HCT116 (cell line): ENCODE measurements at regions not wholly inside any gene's neighbourhood (a gene's known extent, or its start where the extent isn't known, plus 50 kb on each side); places are given as distances from the start of the nearest gene placed in this dataset.

Source experiments
- ATAC-seq: fragments of 200-7000 bp; cut with Tn5 transposase; 2 replicates; pipeline ENCODE4 v1.9.1; 2020; ENCODE audit warnings: mild to moderate bottlenecking, moderate library complexity
- BruUV-seq: library from RNA; stranded (reverse); fragments of 400-500 nt; replicated peaks from 2 replicates; lab custom pipeline; 2021; lab: Mats Ljungman, UMichigan
- CTCF ChIA-PET: fragments of 300-600 bp; sonication (Branson Sonifier 250); formaldehyde crosslinking; loops from one replicate; lab custom pipeline; 2021; ENCODE audit warnings: antibody characterized with exemption; lab: Charles Lee
- POLR2A ChIA-PET: fragments of 300-600, 350-600 bp; sonication (Branson Sonifier 250); formaldehyde crosslinking; loops from one replicate; lab custom pipeline; 2021; ENCODE audit warnings: antibody characterized with exemption; lab: Charles Lee
- RAD21 ChIA-PET, 2 experiments: fragments of 300-600 bp; sonication (Branson Sonifier 250); formaldehyde crosslinking; loops; one replicate each; lab custom pipeline; 2023; ENCODE audit warnings: low total read pairs in 2 of 2; ENCODE audit not compliant: uncharacterized antibody in 2 of 2, unreplicated experiment in 2 of 2, low non-redundant PET in 1 of 2; lab: Charles Lee
- DNase-seq: peaks from one replicate; pipeline ENCODE4 v3.0.0-alpha.2; 2010; ENCODE audit warnings: low read depth, low spot score
- H2AFZ ChIP-seq: fragments of 200-600 bp; shearing (Covaris generic), sonication (generic); 2 replicates; pipeline ENCODE4 v1.6.1; 2017; ENCODE audit warnings: low read depth, mixed run types, mixed read lengths, antibody characterized with exemption, low read length; ENCODE audit not compliant: poor library complexity, severe bottlenecking
- H3K27ac ChIP-seq: 2 replicates; pipeline ENCODE4 v1.5.1; 2012; ENCODE audit warnings: low read depth, low read length
- H3K27me3 ChIP-seq: fragments of 200-600 bp; sonication (generic); 2 replicates; pipeline ENCODE4 v1.6.1; 2016; ENCODE audit warnings: mixed run types, low read length, mixed read lengths; ENCODE audit not compliant: insufficient read depth
- H3K36me3 ChIP-seq, 2 experiments: fragments of 200-500 bp in 1 of 2; fragments of 200-600 bp in 1 of 2; sonication (Bioruptor generic) in 1 of 2; sonication (generic) in 1 of 2; 2 replicates each; pipeline versions ENCODE4 v1.5.1 to v1.6.1; 2014 to 2016; ENCODE audit warnings: low read length in 2 of 2, inconsistent platforms in 1 of 2, mixed read lengths in 1 of 2, mixed run types in 1 of 2; ENCODE audit not compliant: insufficient read depth in 2 of 2, control insufficient read depth in 1 of 2
- H3K4me1 ChIP-seq, 2 experiments: fragments of 200-600 bp in 1 of 2; sonication (generic) in 1 of 2; 2 replicates each; pipeline versions ENCODE4 v1.5.1 to v1.6.1; 2012 to 2017; ENCODE audit warnings: low read length in 2 of 2, inconsistent platforms in 1 of 2, mild to moderate bottlenecking in 1 of 2, mixed read lengths in 1 of 2, mixed run types in 1 of 2, moderate library complexity in 1 of 2; ENCODE audit not compliant: insufficient read depth in 2 of 2, control insufficient read depth in 1 of 2
- H3K4me2 ChIP-seq: fragments of 200-600 bp; sonication (generic); 2 replicates; pipeline ENCODE4 v1.6.1; 2017; ENCODE audit warnings: mixed run types, low read length, mixed read lengths
- H3K4me3 ChIP-seq, 2 experiments: fragments of 200-600 bp in 1 of 2; sonication (generic) in 1 of 2; replicated peaks in 1 of 2; 2 replicates each; pipeline ENCODE4 v1.5.1; 2011 to 2016; ENCODE audit warnings: low read length in 2 of 2, control low read depth in 1 of 2, low read depth in 1 of 2, mild to moderate bottlenecking in 1 of 2, mixed read lengths in 1 of 2, mixed run types in 1 of 2
- H3K79me2 ChIP-seq: fragments of 200-600 bp; sonication (generic); 2 replicates; pipeline ENCODE4 v1.6.1; 2017; ENCODE audit warnings: mild to moderate bottlenecking, mixed run types, low read length, moderate library complexity, mixed read lengths; ENCODE audit not compliant: insufficient read depth
- H3K9ac ChIP-seq: fragments of 200-600 bp; sonication (generic); 2 replicates; pipeline ENCODE4 v1.6.1; 2016; ENCODE audit warnings: low read length, mixed read lengths
- H3K9me2 ChIP-seq: fragments of 200-600 bp; sonication (generic), shearing (Covaris generic); 2 replicates; pipeline ENCODE4 v1.6.1; 2017; ENCODE audit warnings: mixed run types, mild to moderate bottlenecking, moderate library complexity; ENCODE audit not compliant: insufficient read depth
- H3K9me3 ChIP-seq, 2 experiments: fragments of 200-500 bp in 1 of 2; fragments of 200-600 bp in 1 of 2; sonication (Bioruptor generic) in 1 of 2; sonication (generic) in 1 of 2; 2 replicates each; pipeline ENCODE4 v1.6.1; 2014 to 2017; ENCODE audit warnings: low read length in 2 of 2, mixed read lengths in 2 of 2, inconsistent platforms in 1 of 2, low read depth in 1 of 2, mild to moderate bottlenecking in 1 of 2, mixed run types in 1 of 2, moderate library complexity in 1 of 2; ENCODE audit not compliant: control insufficient read depth in 1 of 2, insufficient read depth in 1 of 2
- H4K20me1 ChIP-seq: fragments of 200-600 bp; sonication (generic), shearing (Covaris generic); 2 replicates; pipeline ENCODE4 v1.6.1; 2017; ENCODE audit warnings: mixed run types, mild to moderate bottlenecking, moderate library complexity; ENCODE audit not compliant: insufficient read depth
- CBX3 ChIP-seq: IDR thresholded peaks from 2 replicates; pipeline ENCODE4 v1.6.1; 2012; ENCODE audit warnings: low read depth
- EZH2 ChIP-seq: fragments of 200-600 bp; sonication (generic); IDR thresholded peaks from 2 replicates; pipeline ENCODE4 v1.6.1; 2017; ENCODE audit warnings: antibody characterized with exemption, mixed run types
- FOSL1 ChIP-seq: IDR thresholded peaks from 2 replicates; pipeline ENCODE4 v1.6.1; 2012; ENCODE audit warnings: low read depth
- JUND ChIP-seq: IDR thresholded peaks from 2 replicates; pipeline ENCODE4 v1.6.1; 2012
- POLR2A ChIP-seq: IDR thresholded peaks from 2 replicates; pipeline ENCODE4 v1.7.0; 2011; ENCODE audit warnings: borderline replicate concordance; ENCODE audit not compliant: insufficient read depth, insufficient read length; ENCODE audit errors: extremely low read depth
- RAD21 ChIP-seq: IDR thresholded peaks from 2 replicates; pipeline ENCODE4 v1.6.1; 2012; ENCODE audit warnings: low read depth, mild to moderate bottlenecking
- ZFX ChIP-seq: fragments of 450-650 bp; IDR thresholded peaks from 2 replicates; pipeline ENCODE4 v1.6.1; 2017
- ZNF274 ChIP-seq: fragments of 200-500 bp; sonication (Bioruptor generic); IDR thresholded peaks from 2 replicates; pipeline ENCODE4 v1.6.1; 2014; ENCODE audit warnings: mild to moderate bottlenecking, low read depth, low read length, inconsistent platforms
- intact Hi-C: fragments of 100-400 bp; cut with micrococcal nuclease; formaldehyde crosslinking; loops from 2 replicates; pipeline ENCODE4 v1.10.0; 2022
- TF ChIP-seq, protein P1 (sequence below), 3 experiments: fragments of 200-600 bp in 1 of 3; sonication (generic) in 1 of 3; IDR thresholded peaks in 2 of 3; conservative IDR thresholded peaks in 1 of 3; 2 replicates each; pipeline ENCODE4 v1.5.1; 2012 to 2017; ENCODE audit warnings: low read depth in 2 of 3, low read length in 2 of 3, antibody characterized with exemption in 1 of 3, borderline replicate concordance in 1 of 3, control low read depth in 1 of 3, mild to moderate bottlenecking in 1 of 3, mixed read lengths in 1 of 3, mixed run types in 1 of 3, moderate library complexity in 1 of 3; ENCODE audit not compliant: insufficient read depth in 1 of 3
- TF ChIP-seq, protein P2 (sequence below): IDR thresholded peaks from 2 replicates; pipeline ENCODE4 v1.6.1; 2012
- TF ChIP-seq, protein P3 (sequence below): IDR thresholded peaks from 2 replicates; pipeline ENCODE4 v1.6.1; 2012

DNA sequence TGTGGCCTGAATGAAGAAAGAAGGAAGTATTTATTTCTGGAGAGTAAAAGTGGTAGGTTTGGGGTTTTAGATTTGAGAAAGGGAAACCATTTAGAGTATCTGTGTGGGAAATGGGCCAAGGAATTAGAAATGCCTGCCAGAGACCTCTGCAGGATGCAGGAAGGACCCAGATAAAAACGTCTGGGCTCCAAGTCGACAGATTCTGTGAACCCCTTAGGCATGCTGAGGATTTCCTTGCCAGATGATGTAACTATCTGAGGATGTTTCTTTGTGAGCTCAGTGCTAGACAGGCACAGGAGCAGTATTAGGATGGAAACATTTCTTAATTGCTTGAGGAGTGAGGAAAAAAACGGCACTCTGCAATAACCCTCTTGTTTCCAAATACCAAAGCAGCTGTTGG lies 251.8 kb upstream of the DMRT1 start:
- no peak overlapping the region for H3K9ac ChIP-seq
- BruUV-seq: no TSS peak
- no peak overlapping the region for H3K27ac ChIP-seq
- intact Hi-C loops: no loop called here
- TF ChIP-seq, protein P1, sequence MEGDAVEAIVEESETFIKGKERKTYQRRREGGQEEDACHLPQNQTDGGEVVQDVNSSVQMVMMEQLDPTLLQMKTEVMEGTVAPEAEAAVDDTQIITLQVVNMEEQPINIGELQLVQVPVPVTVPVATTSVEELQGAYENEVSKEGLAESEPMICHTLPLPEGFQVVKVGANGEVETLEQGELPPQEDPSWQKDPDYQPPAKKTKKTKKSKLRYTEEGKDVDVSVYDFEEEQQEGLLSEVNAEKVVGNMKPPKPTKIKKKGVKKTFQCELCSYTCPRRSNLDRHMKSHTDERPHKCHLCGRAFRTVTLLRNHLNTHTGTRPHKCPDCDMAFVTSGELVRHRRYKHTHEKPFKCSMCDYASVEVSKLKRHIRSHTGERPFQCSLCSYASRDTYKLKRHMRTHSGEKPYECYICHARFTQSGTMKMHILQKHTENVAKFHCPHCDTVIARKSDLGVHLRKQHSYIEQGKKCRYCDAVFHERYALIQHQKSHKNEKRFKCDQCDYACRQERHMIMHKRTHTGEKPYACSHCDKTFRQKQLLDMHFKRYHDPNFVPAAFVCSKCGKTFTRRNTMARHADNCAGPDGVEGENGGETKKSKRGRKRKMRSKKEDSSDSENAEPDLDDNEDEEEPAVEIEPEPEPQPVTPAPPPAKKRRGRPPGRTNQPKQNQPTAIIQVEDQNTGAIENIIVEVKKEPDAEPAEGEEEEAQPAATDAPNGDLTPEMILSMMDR (IDR thresholded peaks at IDR 0.05 in 2 of 3, conservative IDR thresholded peaks at IDR 0.05 in 1 of 3; ENCODE audit: borderline replicate concordance in 1 of 3, insufficient read depth in 1 of 3, low read depth in 2 of 3, low read length in 2 of 3): no peak
- TF ChIP-seq, protein P2, sequence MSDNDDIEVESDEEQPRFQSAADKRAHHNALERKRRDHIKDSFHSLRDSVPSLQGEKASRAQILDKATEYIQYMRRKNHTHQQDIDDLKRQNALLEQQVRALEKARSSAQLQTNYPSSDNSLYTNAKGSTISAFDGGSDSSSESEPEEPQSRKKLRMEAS: no peak
- TF ChIP-seq FOSL1 (no peak), JUND (no peak), EZH2 (no peak), RAD21 (no peak), POLR2A (no peak), CBX3 (no peak), ZNF274 (no peak), ZFX (no peak)
- TF ChIP-seq, protein P3, sequence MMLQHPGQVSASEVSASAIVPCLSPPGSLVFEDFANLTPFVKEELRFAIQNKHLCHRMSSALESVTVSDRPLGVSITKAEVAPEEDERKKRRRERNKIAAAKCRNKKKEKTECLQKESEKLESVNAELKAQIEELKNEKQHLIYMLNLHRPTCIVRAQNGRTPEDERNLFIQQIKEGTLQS: no peak
- H3K27me3 ChIP-seq: no peaks in the 10 kb centered on the region
- H3K36me3 ChIP-seq: no peaks in the 10 kb centered on the region
- no peak overlapping the region for H3K4me3 ChIP-seq
- no peak overlapping the region for H3K4me2 ChIP-seq
- ChIA-PET RAD21 (no interaction called here), POLR2A (no interaction called here), CTCF (no interaction called here)
- H3K9me3 ChIP-seq: no peaks in the 10 kb centered on the region
- H4K20me1 ChIP-seq: no peaks in the 10 kb centered on the region
- H2AFZ ChIP-seq: no peak overlapping the region
- H3K4me1 ChIP-seq: no peaks in the 10 kb centered on the region
- no peaks in the 10 kb centered on the region for H3K9me2 ChIP-seq
- no peak for DNase-seq
- ATAC-seq: no peak
- H3K79me2 ChIP-seq: no peaks in the 10 kb centered on the region
